ENCODE measurements at regions not wholly inside any gene's neighbourhood (a gene's known extent, or its start where the extent isn't known, plus 50 kb on each side); places are given as distances from the start of the nearest gene placed in this dataset.

DNA sequence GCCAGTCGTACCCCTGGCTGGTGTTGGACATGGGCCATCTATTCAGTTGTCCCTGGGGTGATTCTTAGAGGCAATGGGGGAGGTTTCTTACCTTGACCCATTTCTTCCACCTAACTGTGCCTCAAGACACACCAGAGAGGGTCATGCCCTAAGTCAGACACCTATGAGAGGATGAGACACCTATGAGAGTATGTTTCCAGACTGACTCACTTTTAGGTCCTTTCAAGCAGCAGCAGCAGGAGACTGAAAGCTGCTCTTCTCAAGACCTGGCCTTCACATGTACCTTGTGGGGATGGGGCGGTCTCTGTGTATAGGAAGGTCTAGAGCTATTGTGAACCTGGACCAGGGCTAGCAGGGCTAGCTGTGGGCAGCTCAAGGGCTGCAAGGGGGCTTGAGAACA is 130.1 kb downstream of the TENT4A start:
- Mint-ChIP-seq H3K4me3 (no peak overlapping the region), H3K27ac (no peak overlapping the region), H3K9me3 (no peaks in the 10 kb centered on the region), H3K4me1 (ENCODE audit: low read depth in 2 of 2) (no peaks in the 10 kb centered on the region), H3K36me3 (no peaks in the 10 kb centered on the region), H3K27me3 (peaks cover 0 to 11% of the 10 kb centered on the region in 2 donors)
- peak; percentile 40 to 46 for ATAC-seq
- DNase-seq (ENCODE audit: low spot score), result no peak

DNA sequence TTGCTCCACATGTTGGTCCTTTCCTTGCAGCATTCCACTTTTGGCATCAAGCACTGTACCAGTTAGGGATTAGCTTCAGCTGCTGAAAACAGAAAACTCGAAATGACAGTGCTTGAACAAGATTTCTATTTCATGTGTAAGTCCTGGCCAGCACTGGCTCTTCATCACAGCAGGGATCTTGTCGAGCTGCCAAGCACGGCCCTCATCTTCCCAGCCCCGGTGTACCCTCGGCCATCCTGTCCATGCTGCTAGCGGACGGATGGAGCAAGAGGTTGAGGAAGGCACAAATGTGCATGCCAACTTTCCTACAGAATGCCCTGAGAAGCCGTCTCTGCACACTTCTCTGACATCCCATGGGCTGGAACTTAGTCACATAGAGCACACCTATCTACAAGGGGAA is 130.6 kb downstream of the TENT4A start:
- no peak for DNase-seq (ENCODE audit: low spot score)
- H3K4me3 Mint-ChIP-seq, result no peak overlapping the region
- peak in 1 of 2 donors; percentile 17 for ATAC-seq
- peaks cover 0 to 6% of the 10 kb centered on the region in 2 donors for H3K27me3 Mint-ChIP-seq
- no peaks in the 10 kb centered on the region for H3K36me3 Mint-ChIP-seq
- no peaks in the 10 kb centered on the region for H3K9me3 Mint-ChIP-seq
- no peak overlapping the region for H3K27ac Mint-ChIP-seq
- no peaks in the 10 kb centered on the region for H3K4me1 Mint-ChIP-seq (ENCODE audit: low read depth in 2 of 2)

DNA sequence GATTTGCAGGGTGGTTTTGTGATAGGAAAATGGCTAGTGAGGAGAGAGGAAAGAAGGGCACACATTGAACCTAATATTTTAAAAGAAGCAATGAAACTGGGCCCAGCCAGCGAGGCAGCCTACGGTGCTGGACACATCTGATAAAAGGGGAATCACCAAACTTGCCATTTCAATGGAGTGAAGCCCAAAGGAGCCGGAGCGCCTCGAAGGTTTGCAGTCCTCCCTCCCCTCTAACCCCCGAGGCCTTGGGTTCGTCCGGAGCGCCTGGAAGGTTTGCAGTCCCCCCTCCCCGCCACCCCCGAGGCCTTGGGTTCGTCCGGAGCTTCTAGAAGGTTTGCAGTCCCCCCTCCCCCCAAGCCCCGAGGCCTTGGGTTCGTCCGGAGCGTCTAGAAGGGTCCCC is 132.6 kb downstream of the TENT4A start:
- H3K27me3 Mint-ChIP-seq, result peaks cover 0 to 6% of the 10 kb centered on the region in 2 donors
- no peaks in the 10 kb centered on the region for H3K4me1 Mint-ChIP-seq (ENCODE audit: low read depth in 2 of 2)
- no peaks in the 10 kb centered on the region for H3K36me3 Mint-ChIP-seq
- H3K4me3 Mint-ChIP-seq, result no peak overlapping the region
- DNase-seq (ENCODE audit: low spot score), result no peak
- ATAC-seq, result no peak
- H3K27ac Mint-ChIP-seq, result no peak overlapping the region
- no peaks in the 10 kb centered on the region for H3K9me3 Mint-ChIP-seq

DNA sequence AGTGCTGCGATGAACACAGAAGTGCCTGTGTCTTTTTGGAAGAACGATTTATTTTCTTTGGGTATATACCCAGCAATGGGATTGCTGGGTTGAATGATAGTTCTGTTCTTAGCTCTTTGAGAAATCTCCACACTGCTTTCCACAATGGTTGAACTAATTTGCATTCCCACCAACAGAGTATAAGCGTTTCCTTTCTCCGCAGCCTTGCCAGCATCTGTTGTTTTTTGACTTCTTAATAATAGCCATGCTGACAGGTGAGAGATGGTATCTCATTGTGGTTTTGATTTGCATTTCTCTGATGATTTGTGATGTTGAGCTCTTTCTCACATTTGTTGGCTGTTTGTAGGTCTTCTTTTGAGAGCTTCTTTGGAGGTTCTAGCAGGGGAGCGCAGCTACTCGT is 134.6 kb downstream of the TENT4A start:
- H3K9me3 Mint-ChIP-seq, result no peaks in the 10 kb centered on the region
- H3K27ac Mint-ChIP-seq, result no peak overlapping the region
- H3K27me3 Mint-ChIP-seq, result no peaks in the 10 kb centered on the region
- no peak overlapping the region for H3K4me3 Mint-ChIP-seq
- DNase-seq (ENCODE audit: low spot score) (no peak), ATAC-seq (no peak)
- H3K4me1 Mint-ChIP-seq (ENCODE audit: low read depth in 2 of 2), result no peaks in the 10 kb centered on the region
- H3K36me3 Mint-ChIP-seq, result no peaks in the 10 kb centered on the region

DNA sequence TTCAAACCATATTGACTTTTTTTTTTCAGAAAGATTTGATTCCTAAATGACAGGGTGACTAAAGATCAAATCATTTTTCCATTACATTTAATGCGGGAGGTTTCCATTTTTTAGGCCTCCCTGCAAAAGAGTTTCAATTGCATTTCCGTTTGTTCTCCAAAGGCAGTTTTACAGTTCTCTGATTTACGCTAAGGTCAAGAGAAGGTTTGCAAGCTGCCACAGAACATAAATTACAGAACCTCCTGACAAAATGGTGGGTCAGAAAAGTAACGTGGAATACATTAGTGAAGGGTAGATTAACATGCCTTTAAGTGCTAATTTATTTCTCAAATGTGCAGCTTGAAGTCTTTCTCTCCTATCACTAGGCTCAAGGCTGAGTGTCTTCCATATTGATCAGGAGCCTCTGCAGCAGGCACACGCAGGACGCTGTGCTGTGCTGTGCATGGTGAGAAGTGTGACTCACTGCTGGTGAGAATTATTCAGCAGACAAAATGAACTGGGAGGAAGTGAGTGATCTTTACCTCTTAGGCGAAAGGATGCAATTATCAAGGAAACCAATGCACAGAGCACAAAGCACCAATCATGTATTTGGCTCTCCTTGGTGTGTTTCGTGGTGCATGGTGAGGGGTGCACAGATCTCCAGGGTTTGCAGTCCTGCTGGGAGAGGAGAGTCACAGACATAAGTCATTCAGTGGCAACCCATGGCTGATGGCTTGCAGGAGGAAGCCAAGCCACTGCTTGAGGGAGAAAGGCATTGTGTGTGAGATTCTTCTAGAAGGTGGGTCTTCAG is 136.3 kb downstream of the TENT4A start:
- Mint-ChIP-seq H3K9me3 (no peaks in the 10 kb centered on the region), H3K4me3 (no peak overlapping the region), H3K36me3 (no peaks in the 10 kb centered on the region), H3K4me1 (ENCODE audit: low read depth in 2 of 2) (no peaks in the 10 kb centered on the region), H3K27ac (no peak overlapping the region), H3K27me3 (no peaks in the 10 kb centered on the region)
- DNase-seq (ENCODE audit: low spot score) (no peak), ATAC-seq (peak; percentile 79 to 89)

DNA sequence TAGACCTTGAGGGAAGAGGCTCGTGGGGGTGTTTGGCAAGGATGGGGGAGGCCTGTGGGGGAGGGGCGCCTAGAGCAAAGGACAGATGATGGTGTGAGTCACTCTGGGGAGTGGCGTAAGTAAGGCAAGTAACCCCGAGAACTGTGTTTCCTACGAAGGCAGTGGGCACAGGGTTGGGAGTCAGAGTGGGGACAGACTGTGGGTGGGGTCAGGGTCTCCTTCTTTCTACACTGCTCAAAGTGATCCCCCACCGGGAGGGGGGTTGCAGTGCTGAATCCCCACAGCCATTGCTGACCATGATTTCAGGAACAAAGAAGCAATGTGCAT is 136.8 kb downstream of the TENT4A start:
- Mint-ChIP-seq H3K27me3 (no peaks in the 10 kb centered on the region), H3K4me3 (no peak overlapping the region), H3K4me1 (ENCODE audit: low read depth in 2 of 2) (no peaks in the 10 kb centered on the region), H3K27ac (no peak overlapping the region), H3K36me3 (no peaks in the 10 kb centered on the region), H3K9me3 (no peaks in the 10 kb centered on the region)
- DNase-seq (ENCODE audit: low spot score) (no peak), ATAC-seq (peak; percentile 63 to 73)

DNA sequence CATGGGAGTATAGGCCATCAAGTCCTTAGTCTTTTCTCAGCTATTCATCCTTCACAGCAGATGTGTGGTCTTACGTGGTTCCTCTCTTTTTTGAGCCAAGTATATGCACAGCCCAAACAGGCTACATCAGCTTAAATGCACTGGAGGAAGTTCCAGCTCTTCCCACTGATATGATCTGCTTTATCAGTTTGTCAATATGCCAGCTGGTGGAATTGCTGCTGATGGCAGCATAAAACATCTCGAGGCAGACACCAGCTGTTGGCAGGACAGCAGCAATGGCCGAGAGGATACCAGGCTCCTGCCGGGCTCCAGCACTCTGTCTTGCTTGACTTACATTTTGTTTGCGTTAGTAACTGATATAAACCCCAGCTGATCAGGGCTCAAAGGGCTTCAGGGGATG is 143.4 kb downstream of the TENT4A start:
- H3K9me3 Mint-ChIP-seq, result no peaks in the 10 kb centered on the region
- H3K4me1 Mint-ChIP-seq (ENCODE audit: low read depth in 2 of 2), result no peaks in the 10 kb centered on the region
- H3K27me3 Mint-ChIP-seq, result peaks cover 2 to 5% of the 10 kb centered on the region in 2 donors
- ATAC-seq, result no peak
- H3K36me3 Mint-ChIP-seq, result no peaks in the 10 kb centered on the region
- H3K4me3 Mint-ChIP-seq, result no peak overlapping the region
- DNase-seq (ENCODE audit: low spot score), result no peak
- H3K27ac Mint-ChIP-seq, result no peak overlapping the region

DNA sequence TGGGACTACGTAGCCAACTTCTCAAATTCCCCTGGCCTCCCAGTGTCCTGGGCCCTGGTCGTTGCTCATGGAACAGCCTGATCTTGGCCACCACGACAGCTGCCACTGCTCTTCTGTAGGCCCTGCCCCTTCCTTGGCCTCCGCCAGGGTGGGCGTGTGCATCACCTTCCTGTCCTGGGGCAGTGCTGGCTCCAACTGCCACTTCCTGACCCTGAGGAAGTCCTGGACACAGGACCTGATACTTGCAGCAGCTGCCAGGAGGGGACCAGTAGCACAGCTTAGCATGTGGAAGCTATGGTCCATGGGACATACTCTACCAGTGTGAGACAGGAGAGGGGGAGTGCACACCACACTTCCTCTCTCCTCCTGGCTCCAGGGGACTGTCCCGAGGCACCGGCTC is 145.2 kb downstream of the TENT4A start:
- DNase-seq (ENCODE audit: low spot score), result no peak
- Mint-ChIP-seq H3K4me1 (ENCODE audit: low read depth in 2 of 2) (no peaks in the 10 kb centered on the region), H3K27me3 (peaks cover 2 to 10% of the 10 kb centered on the region in 2 donors), H3K36me3 (no peaks in the 10 kb centered on the region), H3K4me3 (no peak overlapping the region), H3K9me3 (no peaks in the 10 kb centered on the region), H3K27ac (no peak overlapping the region)
- ATAC-seq, result peak; percentile 20 to 45

DNA sequence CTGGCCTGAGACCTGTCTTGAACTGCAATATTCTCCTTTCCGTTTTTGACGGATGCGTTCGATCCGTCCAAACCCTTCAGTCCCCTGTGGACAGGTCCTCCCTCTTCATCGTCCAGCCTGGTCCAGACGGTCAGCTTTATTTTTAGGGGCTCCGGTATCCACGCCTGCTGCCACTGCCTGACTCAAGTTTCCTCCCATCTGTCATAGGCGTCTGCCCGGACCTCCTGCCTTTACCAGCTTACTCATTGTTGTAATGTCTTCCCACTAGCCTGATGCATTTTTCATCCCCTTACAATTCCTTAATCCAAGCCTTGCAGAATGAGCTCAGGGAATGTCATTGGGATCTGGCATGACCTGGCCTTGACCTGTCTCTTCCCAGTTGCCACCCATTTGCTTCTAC is 145.8 kb downstream of the TENT4A start:
- Mint-ChIP-seq H3K27ac (no peak overlapping the region), H3K4me3 (no peak overlapping the region), H3K36me3 (no peaks in the 10 kb centered on the region), H3K4me1 (ENCODE audit: low read depth in 2 of 2) (no peaks in the 10 kb centered on the region), H3K27me3 (peaks cover 2 to 10% of the 10 kb centered on the region in 2 donors), H3K9me3 (no peaks in the 10 kb centered on the region)
- DNase-seq (ENCODE audit: low spot score) (no peak), ATAC-seq (no peak)

DNA sequence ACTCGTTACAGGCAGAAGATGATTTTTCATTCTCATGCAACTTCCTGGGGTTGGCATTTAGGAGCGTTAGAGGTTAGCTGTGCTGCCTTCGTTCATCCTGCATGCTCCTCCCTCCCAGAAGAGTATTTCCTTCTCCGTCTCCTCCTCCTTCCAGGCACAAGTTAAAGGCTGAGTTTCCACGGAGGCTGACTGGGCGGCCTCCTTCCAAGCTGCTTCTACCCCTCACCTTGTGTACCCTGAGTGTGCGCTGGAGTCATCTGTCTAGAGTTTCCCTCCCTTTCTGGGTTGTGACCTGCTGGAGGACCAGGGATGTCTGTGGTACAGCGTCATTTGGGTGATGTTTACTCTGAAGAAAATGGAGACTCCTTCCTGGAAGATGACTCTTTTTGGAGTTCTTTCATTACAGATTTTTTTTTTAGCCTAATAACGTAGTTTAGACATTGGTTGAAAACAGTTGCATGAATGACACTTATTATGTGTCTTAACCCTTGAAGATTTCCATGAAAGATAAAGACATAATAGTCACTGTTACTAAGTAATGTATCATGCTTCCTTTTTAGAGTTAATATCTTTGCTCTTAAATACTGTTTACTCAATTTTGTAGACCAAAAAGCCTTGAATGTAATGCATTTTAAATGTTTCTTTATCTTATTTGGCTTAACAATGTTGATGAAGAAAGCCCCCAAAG is 146.9 kb downstream of the TENT4A start:
- Mint-ChIP-seq H3K27me3 (peaks cover 2 to 10% of the 10 kb centered on the region in 2 donors), H3K9me3 (no peaks in the 10 kb centered on the region), H3K4me1 (ENCODE audit: low read depth in 2 of 2) (no peaks in the 10 kb centered on the region), H3K4me3 (no peak overlapping the region), H3K27ac (no peak overlapping the region), H3K36me3 (no peaks in the 10 kb centered on the region)
- no peak for DNase-seq (ENCODE audit: low spot score)
- ATAC-seq, result no peak

DNA sequence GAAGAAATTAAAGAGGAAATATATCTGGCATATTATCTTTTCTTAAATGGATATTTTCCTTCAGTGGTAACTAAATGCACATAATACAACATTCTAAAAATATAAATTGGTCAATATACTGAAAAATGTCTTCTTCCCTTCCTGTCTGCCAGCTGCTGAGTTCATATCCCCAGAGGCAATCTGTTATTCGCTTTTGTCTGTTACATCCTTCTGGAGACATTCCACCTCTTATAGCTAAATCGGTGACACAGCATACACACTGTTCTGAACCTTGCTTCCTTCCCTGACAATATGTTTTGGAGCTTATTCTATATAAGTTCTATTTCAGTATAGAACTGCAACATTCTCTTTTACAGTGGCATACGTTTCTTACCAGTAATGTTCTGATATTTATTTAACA is 147.8 kb downstream of the TENT4A start:
- H3K27ac Mint-ChIP-seq, result no peak overlapping the region
- peaks cover 2 to 10% of the 10 kb centered on the region in 2 donors for H3K27me3 Mint-ChIP-seq
- H3K4me3 Mint-ChIP-seq, result no peak overlapping the region
- ATAC-seq (no peak), DNase-seq (ENCODE audit: low spot score) (no peak)
- no peaks in the 10 kb centered on the region for H3K36me3 Mint-ChIP-seq
- no peaks in the 10 kb centered on the region for H3K4me1 Mint-ChIP-seq (ENCODE audit: low read depth in 2 of 2)
- H3K9me3 Mint-ChIP-seq, result no peaks in the 10 kb centered on the region

DNA sequence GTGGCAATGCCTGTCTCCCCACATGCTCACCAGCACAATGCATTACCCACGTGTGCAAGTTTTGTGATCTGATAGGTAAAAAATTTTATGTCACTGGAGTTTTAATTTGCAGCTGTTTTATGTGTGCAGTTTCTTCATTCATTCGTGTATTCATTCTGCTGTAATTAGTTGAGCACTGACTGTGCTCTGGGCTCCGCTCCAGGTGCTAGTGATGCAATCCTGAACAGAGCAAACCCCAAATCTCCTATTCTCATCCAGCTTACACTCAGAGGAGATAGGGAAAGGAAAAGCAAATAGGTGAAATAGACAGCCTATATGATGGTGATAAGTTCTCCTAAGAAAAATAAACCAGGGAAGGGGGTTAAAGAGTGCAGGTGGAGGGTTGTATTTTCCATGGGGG is 148.4 kb downstream of the TENT4A start:
- Mint-ChIP-seq H3K4me1 (ENCODE audit: low read depth in 2 of 2) (no peaks in the 10 kb centered on the region), H3K4me3 (no peak overlapping the region), H3K36me3 (no peaks in the 10 kb centered on the region), H3K9me3 (no peaks in the 10 kb centered on the region), H3K27me3 (peaks cover 2 to 10% of the 10 kb centered on the region in 2 donors), H3K27ac (no peak overlapping the region)
- no peak for DNase-seq (ENCODE audit: low spot score)
- no peak for ATAC-seq

DNA sequence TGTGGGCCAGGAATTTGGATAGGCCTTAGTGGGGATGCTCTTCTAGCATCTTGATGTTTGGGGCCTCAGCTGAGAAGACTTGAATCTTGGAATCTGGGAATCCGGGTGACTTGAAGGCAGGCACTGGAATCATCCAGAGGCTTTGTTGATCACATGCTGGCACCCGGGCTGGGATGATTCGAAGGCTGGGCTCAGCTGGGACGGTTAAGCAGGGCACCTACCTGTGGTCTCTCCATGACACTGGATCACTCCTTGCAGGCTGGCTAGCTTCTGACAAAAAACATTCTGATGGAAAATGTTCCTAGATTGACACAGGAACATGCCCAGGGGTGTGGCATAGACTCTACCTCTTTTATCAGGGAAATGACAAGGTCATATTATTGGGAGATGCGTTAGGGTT is 149.1 kb downstream of the TENT4A start:
- H3K9me3 Mint-ChIP-seq, result no peaks in the 10 kb centered on the region
- H3K27me3 Mint-ChIP-seq, result peaks cover 2 to 10% of the 10 kb centered on the region in 2 donors
- no peaks in the 10 kb centered on the region for H3K4me1 Mint-ChIP-seq (ENCODE audit: low read depth in 2 of 2)
- H3K36me3 Mint-ChIP-seq, result no peaks in the 10 kb centered on the region
- no peak overlapping the region for H3K27ac Mint-ChIP-seq
- H3K4me3 Mint-ChIP-seq, result no peak overlapping the region
- ATAC-seq (no peak), DNase-seq (ENCODE audit: low spot score) (no peak)

DNA sequence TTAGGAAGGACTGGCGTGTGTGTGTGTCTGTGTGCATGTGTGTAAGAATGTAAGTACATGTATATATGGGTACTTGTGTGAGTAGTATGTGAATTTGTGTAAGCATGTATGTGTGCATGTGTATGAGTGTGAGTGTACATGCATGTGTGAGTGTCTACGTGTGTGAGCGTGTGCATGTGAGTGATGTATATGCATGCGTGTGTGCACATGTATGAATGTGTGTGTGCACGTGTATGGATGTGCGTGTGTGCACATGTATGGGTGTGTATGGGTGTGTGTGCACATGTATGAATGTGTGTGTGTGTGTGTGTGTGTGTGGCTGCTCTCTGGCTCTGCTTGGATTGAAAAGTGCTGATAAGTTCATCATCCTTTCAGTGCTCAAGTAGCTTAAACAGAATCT is 154.5 kb downstream of the TENT4A start:
- Mint-ChIP-seq H3K4me1 (ENCODE audit: low read depth in 2 of 2) (no peaks in the 10 kb centered on the region), H3K4me3 (no peak overlapping the region), H3K27ac (no peak overlapping the region), H3K9me3 (no peaks in the 10 kb centered on the region), H3K36me3 (no peaks in the 10 kb centered on the region), H3K27me3 (no peaks in the 10 kb centered on the region)
- DNase-seq (ENCODE audit: low spot score) (no peak), ATAC-seq (no peak)

DNA sequence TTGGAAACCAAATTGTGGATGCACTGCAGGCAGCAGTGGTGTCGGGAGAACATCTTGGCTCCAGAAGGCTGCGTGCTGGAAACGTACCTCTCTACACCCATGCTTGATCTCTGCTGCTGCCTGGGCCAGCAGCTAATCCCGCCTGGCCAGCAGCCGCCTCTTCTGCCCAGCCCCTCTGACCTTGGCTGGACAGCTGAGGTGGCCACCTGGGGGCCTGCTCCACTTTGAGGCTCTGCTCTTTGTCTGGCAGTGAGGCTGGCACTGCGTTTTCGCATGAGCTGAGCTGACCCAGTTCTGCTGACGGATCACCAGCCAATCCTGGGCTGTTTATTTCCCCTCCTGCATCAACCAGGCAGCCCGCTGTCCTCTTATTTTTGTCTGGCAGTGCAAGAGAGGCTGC is 154.9 kb downstream of the TENT4A start:
- Mint-ChIP-seq H3K36me3 (no peaks in the 10 kb centered on the region), H3K27ac (no peak overlapping the region), H3K4me3 (no peak overlapping the region), H3K4me1 (ENCODE audit: low read depth in 2 of 2) (no peaks in the 10 kb centered on the region), H3K27me3 (no peaks in the 10 kb centered on the region), H3K9me3 (no peaks in the 10 kb centered on the region)
- DNase-seq (ENCODE audit: low spot score) (no peak), ATAC-seq (no peak)
